ENCODE measurements at regions not wholly inside any gene's neighbourhood (a gene's known extent, or its start where the extent isn't known, plus 50 kb on each side); places are given as distances from the start of the nearest gene placed in this dataset.
A peak's percentile ranks its signal among the peaks of the same experiment; 100 is the strongest.

DNA sequence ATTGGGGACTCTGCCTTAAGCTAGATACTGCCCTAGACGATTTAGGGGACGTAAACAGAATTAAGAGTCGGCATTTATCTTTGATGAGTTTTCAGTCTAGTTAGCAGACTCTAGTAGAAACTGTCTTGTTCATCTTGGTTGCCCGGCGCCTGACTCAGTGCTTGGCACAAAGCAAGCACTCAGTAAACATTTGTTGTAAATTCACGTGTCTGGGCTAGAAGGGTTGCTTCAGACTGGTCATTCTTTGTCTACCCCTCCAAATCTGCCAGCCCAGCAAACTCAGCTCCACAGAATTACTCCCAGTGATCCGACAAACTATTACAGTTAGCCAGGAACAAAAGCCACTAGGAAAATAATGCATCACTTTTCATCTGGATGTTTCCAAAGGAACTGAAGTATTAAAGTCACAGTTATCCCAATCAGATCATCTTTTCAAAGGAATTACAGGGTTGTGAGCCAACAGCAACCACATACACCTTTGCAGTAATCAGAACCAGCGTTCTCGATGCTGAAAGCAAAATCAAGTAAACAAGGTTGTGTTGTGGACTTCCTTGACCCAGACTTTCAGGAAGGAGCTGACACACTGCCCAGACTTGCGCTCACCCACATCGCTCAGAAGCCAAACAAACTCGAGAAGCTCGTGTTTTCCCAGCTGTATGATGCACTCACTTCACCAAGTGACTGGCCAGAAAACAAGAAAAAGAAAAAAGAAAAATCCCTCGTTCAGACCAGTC lies 66.5 kb upstream of the GADD45A start:
- no peaks in the 10 kb centered on the region for H3K9me3 ChIP-seq
- H3K36me3 ChIP-seq: no peaks in the 10 kb centered on the region
- H3K4me1 ChIP-seq: peaks cover 0 to 5% of the 10 kb centered on the region in 2 donors
- intact Hi-C loops (cut with DNase I; ENCODE audit: low total_unique reads): no loop called here
- no peaks in the 10 kb centered on the region for H3K27me3 ChIP-seq
- DNase-seq (ENCODE audit: low spot score in 2 of 2): peak; percentile 59 to 65
- TF ChIP-seq, protein P1, sequence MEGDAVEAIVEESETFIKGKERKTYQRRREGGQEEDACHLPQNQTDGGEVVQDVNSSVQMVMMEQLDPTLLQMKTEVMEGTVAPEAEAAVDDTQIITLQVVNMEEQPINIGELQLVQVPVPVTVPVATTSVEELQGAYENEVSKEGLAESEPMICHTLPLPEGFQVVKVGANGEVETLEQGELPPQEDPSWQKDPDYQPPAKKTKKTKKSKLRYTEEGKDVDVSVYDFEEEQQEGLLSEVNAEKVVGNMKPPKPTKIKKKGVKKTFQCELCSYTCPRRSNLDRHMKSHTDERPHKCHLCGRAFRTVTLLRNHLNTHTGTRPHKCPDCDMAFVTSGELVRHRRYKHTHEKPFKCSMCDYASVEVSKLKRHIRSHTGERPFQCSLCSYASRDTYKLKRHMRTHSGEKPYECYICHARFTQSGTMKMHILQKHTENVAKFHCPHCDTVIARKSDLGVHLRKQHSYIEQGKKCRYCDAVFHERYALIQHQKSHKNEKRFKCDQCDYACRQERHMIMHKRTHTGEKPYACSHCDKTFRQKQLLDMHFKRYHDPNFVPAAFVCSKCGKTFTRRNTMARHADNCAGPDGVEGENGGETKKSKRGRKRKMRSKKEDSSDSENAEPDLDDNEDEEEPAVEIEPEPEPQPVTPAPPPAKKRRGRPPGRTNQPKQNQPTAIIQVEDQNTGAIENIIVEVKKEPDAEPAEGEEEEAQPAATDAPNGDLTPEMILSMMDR (IDR thresholded peaks at IDR 0.05): no peak
- TF ChIP-seq POLR2AphosphoS5 (IDR thresholded peaks at IDR 0.05) (peak; percentile 48 to 64 (median 54)), POLR2A (IDR thresholded peaks at IDR 0.05) (no peak)
- H3K27ac ChIP-seq: peak overlapping the region; percentile 83 to 89
- H3K4me3 ChIP-seq: peak overlapping the region in 2 of 3 donors; percentile 27 to 42

DNA sequence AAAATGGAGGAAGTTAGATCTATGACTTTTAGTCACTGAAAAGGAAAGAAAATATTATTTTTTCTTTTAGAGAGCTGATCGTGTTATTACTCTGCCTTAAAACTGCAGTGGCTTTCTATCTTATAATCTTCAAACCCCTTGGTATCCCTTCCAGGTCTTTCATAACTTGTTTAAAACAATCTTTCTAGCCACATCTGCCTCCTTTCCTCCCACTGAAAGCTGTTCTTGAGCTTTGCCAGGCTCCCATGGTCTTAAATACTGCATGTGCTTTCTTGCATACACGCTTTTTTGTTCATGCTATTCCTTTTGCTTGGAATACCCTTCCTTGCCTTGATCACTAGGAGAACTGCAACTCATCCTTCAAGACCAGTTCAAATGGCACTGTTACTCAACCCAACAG lies 65.9 kb upstream of the GADD45A start:
- TF ChIP-seq POLR2A (IDR thresholded peaks at IDR 0.05) (no peak), POLR2AphosphoS5 (IDR thresholded peaks at IDR 0.05) (no peak)
- TF ChIP-seq, protein P1 (IDR thresholded peaks at IDR 0.05): no peak
- H3K27me3 ChIP-seq: no peaks in the 10 kb centered on the region
- DNase-seq (ENCODE audit: low spot score in 2 of 2): no peak
- H3K9me3 ChIP-seq: no peaks in the 10 kb centered on the region
- peaks cover 0 to 5% of the 10 kb centered on the region in 2 donors for H3K4me1 ChIP-seq
- H3K27ac ChIP-seq: peak overlapping the region; percentile 83 to 89
- H3K4me3 ChIP-seq: peak overlapping the region in 2 of 3 donors; percentile 27 to 42
- H3K36me3 ChIP-seq: no peaks in the 10 kb centered on the region
- intact Hi-C loops (cut with DNase I; ENCODE audit: low total_unique reads): no loop called here

DNA sequence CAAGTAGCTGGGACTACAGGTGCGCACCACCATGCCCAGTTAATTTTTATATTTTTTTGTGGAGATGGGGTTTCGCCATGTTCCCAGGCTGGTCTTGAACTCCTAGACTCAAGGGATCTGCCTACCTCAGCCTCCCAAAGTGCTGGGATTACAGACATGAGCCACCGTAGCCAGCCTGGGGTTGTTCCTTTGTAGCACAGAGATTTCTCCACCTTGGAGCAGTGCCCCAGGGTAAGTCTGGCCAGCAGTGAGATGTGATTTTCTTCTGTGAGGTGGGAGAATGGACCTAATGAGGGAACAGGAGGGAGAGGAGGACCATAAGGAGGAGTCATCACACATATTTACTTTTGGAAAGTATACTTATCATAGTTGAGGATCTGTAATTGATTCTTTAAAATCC lies 61.1 kb upstream of the GADD45A start:
- intact Hi-C loops (cut with DNase I; ENCODE audit: low total_unique reads): no loop called here
- no peaks in the 10 kb centered on the region for H3K27me3 ChIP-seq

GRCh38 chr1:67624680-67625079 lies 60.3 kb upstream of the GADD45A start:
- no peak for DNase-seq (ENCODE audit: low spot score in 2 of 2)
- no peaks in the 10 kb centered on the region for H3K9me3 ChIP-seq
- no peaks in the 10 kb centered on the region for H3K27me3 ChIP-seq
- intact Hi-C loops (cut with DNase I; ENCODE audit: low total_unique reads): no loop called here
- H3K4me3 ChIP-seq: no peak overlapping the region
- H3K4me1 ChIP-seq: peaks cover 0 to 6% of the 10 kb centered on the region in 2 donors
- TF ChIP-seq POLR2A (IDR thresholded peaks at IDR 0.05) (no peak), POLR2AphosphoS5 (IDR thresholded peaks at IDR 0.05) (no peak)
- TF ChIP-seq, protein P1 (IDR thresholded peaks at IDR 0.05): no peak
- no peak overlapping the region for H3K27ac ChIP-seq
- H3K36me3 ChIP-seq: no peaks in the 10 kb centered on the region

More for the DNA sequence above, 61.1 kb upstream of the GADD45A start:
- Histone ChIP-seq H3K36me3 (no peaks in the 10 kb centered on the region), H3K4me3 (no peak overlapping the region), H3K4me1 (no peaks in the 10 kb centered on the region), H3K27ac (no peak overlapping the region), H3K9me3 (no peaks in the 10 kb centered on the region)
- no peak for DNase-seq (ENCODE audit: low spot score in 2 of 2)
- TF ChIP-seq POLR2A (IDR thresholded peaks at IDR 0.05) (no peak), POLR2AphosphoS5 (IDR thresholded peaks at IDR 0.05) (no peak)

GRCh38 chr1:67626090-67626860 lies 58.7 kb upstream of the GADD45A start:
- no peaks in the 10 kb centered on the region for H3K27me3 ChIP-seq
- H3K27ac ChIP-seq: no peak overlapping the region
- H3K4me3 ChIP-seq: no peak overlapping the region
- no peaks in the 10 kb centered on the region for H3K9me3 ChIP-seq
- H3K36me3 ChIP-seq: no peaks in the 10 kb centered on the region
- H3K4me1 ChIP-seq: peaks cover 0 to 6% of the 10 kb centered on the region in 2 donors
- DNase-seq (ENCODE audit: low spot score in 2 of 2): no peak
- TF ChIP-seq, protein P1 (IDR thresholded peaks at IDR 0.05): no peak
- TF ChIP-seq POLR2A (IDR thresholded peaks at IDR 0.05): no peak
- no peak for TF ChIP-seq POLR2AphosphoS5 (IDR thresholded peaks at IDR 0.05)
- intact Hi-C loops (cut with DNase I; ENCODE audit: low total_unique reads): no loop called here

Data from breast epithelium (tissue), 4 donors.